SK-N-SH treated with all-trans-retinoic acid at 6 μM for 48 hours (cell line): ENCODE measurements at regions not wholly inside any gene's neighbourhood (a gene's known extent, or its start where the extent isn't known, plus 50 kb on each side); places are given as distances from the start of the nearest gene placed in this dataset.

Source experiments
- ATAC-seq: fragments of 200-7000 bp; cut with Tn5 transposase; 3 replicates; pipeline ENCODE4 v1.9.1; 2020; ENCODE audit warnings: mild to moderate bottlenecking, moderate library complexity
- ARNTL ChIP-seq: fragments of 450-650 bp; formaldehyde crosslinking; IDR thresholded peaks from 2 replicates; pipeline ENCODE4 v1.5.0; 2020; ENCODE audit warnings: low read depth, mild to moderate bottlenecking, moderate library complexity, borderline replicate concordance
- CSDC2 ChIP-seq: fragments of 250-450 bp; sonication (Bioruptor Pico); IDR thresholded peaks from 2 replicates; pipeline ENCODE4 v1.5.0; 2020; ENCODE audit warnings: mild to moderate bottlenecking, moderate library complexity
- ESRRG ChIP-seq: fragments of 250-450 bp; sonication (Bioruptor Pico); IDR thresholded peaks from 2 replicates; pipeline ENCODE4 v1.6.1; 2021; ENCODE audit warnings: mild to moderate bottlenecking
- ISL1 ChIP-seq: fragments of 250-450 bp; sonication (Bioruptor Pico); IDR thresholded peaks from 2 replicates; pipeline ENCODE4 v2.1.2; 2022; ENCODE audit warnings: mild to moderate bottlenecking, moderate library complexity
- OSR1 ChIP-seq: fragments of 250-450 bp; sonication (Bioruptor Pico); IDR thresholded peaks from 2 replicates; pipeline ENCODE4 v1.8.0; 2022; ENCODE audit warnings: moderate library complexity, mild to moderate bottlenecking, inconsistent platforms
- PATZ1 ChIP-seq: fragments of 250-450 bp; sonication (Bioruptor Pico); IDR thresholded peaks from 2 replicates; pipeline ENCODE4 v1.8.0; 2020; ENCODE audit warnings: mild to moderate bottlenecking, moderate library complexity, borderline replicate concordance
- PPARA ChIP-seq: fragments of 250-450 bp; sonication (Bioruptor Pico); IDR thresholded peaks from 2 replicates; pipeline ENCODE4 v1.5.0; 2020; ENCODE audit warnings: mild to moderate bottlenecking, borderline replicate concordance
- RARB ChIP-seq: fragments of 250-450 bp; sonication (Bioruptor Pico); IDR thresholded peaks from 2 replicates; pipeline ENCODE4 v1.8.0; 2021; ENCODE audit warnings: mild to moderate bottlenecking, moderate library complexity
- SNAI2 ChIP-seq: fragments of 250-450 bp; sonication (Bioruptor Pico); IDR thresholded peaks from 2 replicates; pipeline ENCODE4 v1.5.0; 2020; ENCODE audit warnings: mild to moderate bottlenecking, moderate library complexity
- TCF4 ChIP-seq: fragments of 250-450 bp; sonication (Bioruptor Pico); IDR thresholded peaks from 2 replicates; pipeline ENCODE4 v1.8.0; 2021; ENCODE audit warnings: mild to moderate bottlenecking, moderate library complexity, borderline replicate concordance
- TOX ChIP-seq: fragments of 250-450 bp; sonication (Bioruptor Pico); IDR thresholded peaks from 2 replicates; pipeline ENCODE4 v1.8.0; 2021; ENCODE audit warnings: mild to moderate bottlenecking, moderate library complexity, borderline replicate concordance
- TSHZ2 ChIP-seq: fragments of 250-450 bp; sonication (Bioruptor Pico); IDR thresholded peaks from 2 replicates; pipeline ENCODE4 v1.5.0; 2020; ENCODE audit warnings: mild to moderate bottlenecking, moderate library complexity
- ZC3H10 ChIP-seq: fragments of 250-450 bp; sonication (Bioruptor Pico); IDR thresholded peaks from 2 replicates; pipeline ENCODE4 v1.5.1; 2021; ENCODE audit warnings: mild to moderate bottlenecking, moderate library complexity
- ZFP3 ChIP-seq: fragments of 250-450 bp; sonication (Bioruptor Pico); IDR thresholded peaks from 2 replicates; pipeline ENCODE4 v1.5.0; 2020; ENCODE audit warnings: mild to moderate bottlenecking, moderate library complexity
- ZFP30 ChIP-seq: fragments of 450-650 bp; formaldehyde crosslinking; IDR thresholded peaks from 2 replicates; pipeline ENCODE4 v1.5.0; 2022; ENCODE audit warnings: mild to moderate bottlenecking, moderate library complexity
- ZNF565 ChIP-seq: fragments of 450-650 bp; formaldehyde crosslinking; conservative IDR thresholded peaks from 2 replicates; pipeline ENCODE4 v1.5.0; 2020; ENCODE audit warnings: low read depth, mild to moderate bottlenecking, moderate library complexity
- ZNF70 ChIP-seq: fragments of 450-650 bp; formaldehyde crosslinking; IDR thresholded peaks from 2 replicates; pipeline ENCODE4 v1.5.0; 2020; ENCODE audit warnings: mild to moderate bottlenecking, moderate library complexity
- ZNF8 ChIP-seq: fragments of 450-650 bp; formaldehyde crosslinking; IDR thresholded peaks from 2 replicates; pipeline ENCODE4 v1.5.0; 2020; ENCODE audit warnings: mild to moderate bottlenecking, moderate library complexity
- TF ChIP-seq, protein P1 (sequence below): fragments of 250-450 bp; sonication (Bioruptor Pico); IDR thresholded peaks from 2 replicates; pipeline ENCODE4 v1.8.0; 2021; ENCODE audit warnings: low read depth, mild to moderate bottlenecking, moderate library complexity, borderline replicate concordance
- TF ChIP-seq, protein P2 (sequence below): fragments of 250-450 bp; sonication (Bioruptor Pico); IDR thresholded peaks from 2 replicates; pipeline ENCODE4 v1.5.1; 2021; ENCODE audit warnings: mild to moderate bottlenecking, moderate library complexity
- TF ChIP-seq, protein P3 (sequence below): fragments of 250-450 bp; sonication (Bioruptor Pico); IDR thresholded peaks from 2 replicates; pipeline ENCODE4 v1.5.1; 2020; ENCODE audit warnings: low read depth, mild to moderate bottlenecking, moderate library complexity

DNA sequence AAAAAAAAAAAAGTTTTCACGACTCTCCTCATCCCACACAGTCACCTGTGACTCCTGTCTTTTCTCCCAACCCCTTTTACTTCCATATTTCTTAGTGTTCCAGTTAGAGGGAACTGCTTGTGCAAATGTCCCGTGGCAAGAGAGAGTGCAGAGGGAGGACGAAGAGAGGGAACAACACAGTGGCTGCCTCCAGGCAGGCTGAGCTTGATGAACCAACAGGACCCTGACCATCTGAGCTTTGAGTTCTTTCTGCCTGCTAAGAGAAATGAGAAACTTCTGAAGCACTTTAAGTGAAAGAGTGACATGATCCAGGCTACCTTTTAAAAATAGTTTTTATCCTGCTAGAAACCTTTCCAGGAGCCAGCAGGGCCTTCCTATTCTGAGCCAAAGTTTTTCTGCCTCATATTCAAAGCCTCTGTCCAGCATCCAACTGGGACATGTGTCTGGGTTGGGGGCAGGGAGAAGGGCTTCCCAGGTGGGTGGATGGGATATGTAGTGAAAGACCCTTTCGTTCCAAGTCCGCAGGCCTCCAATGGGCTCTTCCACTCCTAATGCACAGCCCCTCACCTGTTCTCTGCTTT, 239.9 kb downstream of the OPA1 start (continued):
- TF ChIP-seq, protein P1, sequence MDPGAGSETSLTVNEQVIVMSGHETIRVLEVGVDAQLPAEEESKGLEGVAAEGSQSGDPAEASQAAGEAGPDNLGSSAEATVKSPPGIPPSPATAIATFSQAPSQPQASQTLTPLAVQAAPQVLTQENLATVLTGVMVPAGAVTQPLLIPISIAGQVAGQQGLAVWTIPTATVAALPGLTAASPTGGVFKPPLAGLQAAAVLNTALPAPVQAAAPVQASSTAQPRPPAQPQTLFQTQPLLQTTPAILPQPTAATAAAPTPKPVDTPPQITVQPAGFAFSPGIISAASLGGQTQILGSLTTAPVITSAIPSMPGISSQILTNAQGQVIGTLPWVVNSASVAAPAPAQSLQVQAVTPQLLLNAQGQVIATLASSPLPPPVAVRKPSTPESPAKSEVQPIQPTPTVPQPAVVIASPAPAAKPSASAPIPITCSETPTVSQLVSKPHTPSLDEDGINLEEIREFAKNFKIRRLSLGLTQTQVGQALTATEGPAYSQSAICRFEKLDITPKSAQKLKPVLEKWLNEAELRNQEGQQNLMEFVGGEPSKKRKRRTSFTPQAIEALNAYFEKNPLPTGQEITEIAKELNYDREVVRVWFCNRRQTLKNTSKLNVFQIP, result no peak
- TF ChIP-seq, all 23 proteins: peak for 0

DNA sequence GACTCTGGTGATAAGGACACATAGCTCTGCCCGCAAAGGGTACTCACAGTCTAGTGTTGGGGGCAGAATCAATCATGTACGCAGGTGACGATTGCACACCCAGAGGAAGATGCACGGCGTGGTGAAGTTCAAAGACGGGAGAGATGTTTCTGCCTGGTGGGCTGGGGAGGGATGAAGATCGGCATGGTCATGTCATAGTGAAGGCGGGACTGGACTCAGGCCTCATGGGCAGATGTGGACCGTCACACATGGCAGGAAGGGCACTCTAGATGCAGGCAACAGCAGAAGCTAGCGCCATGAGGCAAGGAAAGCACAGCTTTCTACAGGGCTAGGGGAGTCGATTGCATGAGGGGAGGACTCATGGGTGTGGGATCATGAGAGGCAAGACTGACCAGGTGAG, 240.6 kb downstream of the OPA1 start:
- TF ChIP-seq, protein P2, sequence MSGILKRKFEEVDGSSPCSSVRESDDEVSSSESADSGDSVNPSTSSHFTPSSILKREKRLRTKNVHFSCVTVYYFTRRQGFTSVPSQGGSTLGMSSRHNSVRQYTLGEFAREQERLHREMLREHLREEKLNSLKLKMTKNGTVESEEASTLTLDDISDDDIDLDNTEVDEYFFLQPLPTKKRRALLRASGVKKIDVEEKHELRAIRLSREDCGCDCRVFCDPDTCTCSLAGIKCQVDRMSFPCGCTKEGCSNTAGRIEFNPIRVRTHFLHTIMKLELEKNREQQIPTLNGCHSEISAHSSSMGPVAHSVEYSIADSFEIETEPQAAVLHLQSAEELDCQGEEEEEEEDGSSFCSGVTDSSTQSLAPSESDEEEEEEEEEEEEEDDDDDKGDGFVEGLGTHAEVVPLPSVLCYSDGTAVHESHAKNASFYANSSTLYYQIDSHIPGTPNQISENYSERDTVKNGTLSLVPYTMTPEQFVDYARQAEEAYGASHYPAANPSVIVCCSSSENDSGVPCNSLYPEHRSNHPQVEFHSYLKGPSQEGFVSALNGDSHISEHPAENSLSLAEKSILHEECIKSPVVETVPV, result no peak
- no peak for TF ChIP-seq ZFP30
- TF ChIP-seq, protein P3, sequence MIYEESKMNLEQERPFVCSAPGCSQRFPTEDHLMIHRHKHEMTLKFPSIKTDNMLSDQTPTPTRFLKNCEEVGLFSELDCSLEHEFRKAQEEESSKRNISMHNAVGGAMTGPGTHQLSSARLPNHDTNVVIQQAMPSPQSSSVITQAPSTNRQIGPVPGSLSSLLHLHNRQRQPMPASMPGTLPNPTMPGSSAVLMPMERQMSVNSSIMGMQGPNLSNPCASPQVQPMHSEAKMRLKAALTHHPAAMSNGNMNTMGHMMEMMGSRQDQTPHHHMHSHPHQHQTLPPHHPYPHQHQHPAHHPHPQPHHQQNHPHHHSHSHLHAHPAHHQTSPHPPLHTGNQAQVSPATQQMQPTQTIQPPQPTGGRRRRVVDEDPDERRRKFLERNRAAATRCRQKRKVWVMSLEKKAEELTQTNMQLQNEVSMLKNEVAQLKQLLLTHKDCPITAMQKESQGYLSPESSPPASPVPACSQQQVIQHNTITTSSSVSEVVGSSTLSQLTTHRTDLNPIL (CRISPR knock-in tag), result no peak
- no peak for TF ChIP-seq OSR1 (CRISPR knock-in tag)
- no peak for TF ChIP-seq ARNTL (CRISPR knock-in tag)
- TF ChIP-seq TCF4 (CRISPR knock-in tag), result no peak
- no peak for TF ChIP-seq ZFP3
- no peak for TF ChIP-seq PATZ1 (CRISPR knock-in tag)
- no peak for TF ChIP-seq SNAI2
- TF ChIP-seq ZC3H10, result no peak
- TF ChIP-seq ISL1 (CRISPR knock-in tag), result no peak
- TF ChIP-seq TOX (CRISPR knock-in tag), result no peak
- no peak for TF ChIP-seq CSDC2 (CRISPR knock-in tag)
- no peak for TF ChIP-seq RARB (CRISPR knock-in tag)
- TF ChIP-seq, all 23 proteins: peak for 0
- ATAC-seq, result no peak

DNA sequence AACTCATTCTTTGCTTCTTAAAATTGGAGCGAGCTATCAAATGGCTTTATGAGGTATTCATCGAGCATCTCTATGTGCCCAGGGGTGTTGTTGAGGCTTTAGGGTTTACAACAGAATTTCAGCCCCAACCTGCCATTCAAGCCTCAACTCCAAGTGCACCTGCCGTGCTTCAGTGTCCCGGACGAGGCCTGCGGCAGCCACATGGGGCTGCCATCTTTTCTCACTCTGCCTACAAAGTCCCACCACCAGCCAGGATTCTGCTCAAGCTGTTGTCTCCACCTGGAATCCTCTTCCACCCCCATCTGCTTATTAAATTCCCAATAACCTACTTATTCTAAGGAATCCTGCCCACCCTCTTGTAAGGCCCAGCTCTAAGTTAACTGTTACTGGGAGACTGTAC, 242.4 kb downstream of the OPA1 start:
- TF ChIP-seq PPARA (CRISPR knock-in tag), result no peak
- TF ChIP-seq ZC3H10, result no peak
- TF ChIP-seq ZFP3, result no peak
- TF ChIP-seq ESRRG (CRISPR knock-in tag), result no peak
- TF ChIP-seq, protein P2, result no peak
- TF ChIP-seq ZNF70, result no peak
- no peak for TF ChIP-seq CSDC2 (CRISPR knock-in tag)
- no peak for TF ChIP-seq TCF4 (CRISPR knock-in tag)
- TF ChIP-seq TSHZ2 (CRISPR knock-in tag), result no peak
- no peak for TF ChIP-seq ZFP30
- no peak for TF ChIP-seq ZNF565
- no peak for TF ChIP-seq RARB (CRISPR knock-in tag)
- TF ChIP-seq ZNF8 (CRISPR knock-in tag), result no peak
- no peak for TF ChIP-seq SNAI2
- no peak for TF ChIP-seq ARNTL (CRISPR knock-in tag)
- no peak for ATAC-seq
